EL (cell line): ENCODE measurements at regions not wholly inside any gene's neighbourhood (a gene's known extent, or its start where the extent isn't known, plus 50 kb on each side); places are given as distances from the start of the nearest gene placed in this dataset.
A peak's percentile ranks its signal among the peaks of the same experiment; 100 is the strongest.
"Not testable (repeated sequence)": the region's sequence is repeated elsewhere in the genome, so short reads cannot be mapped to it uniquely, and the experiment has no call there.

ENCODE experiments used
- DNase-seq: peaks from one replicate; pipeline ENCODE4 v3.0.0-alpha.2; 2016

GRCh38 chr1:38746941-38747600 lies 112.5 kb downstream of the RRAGC start:
- DNase-seq, result no peak

GRCh38 chr1:38746402-38746935 lies 113.1 kb downstream of the RRAGC start:
- DNase-seq, result no peak

GRCh38 chr1:38745476-38746401 lies 113.8 kb downstream of the RRAGC start:
- no peak for DNase-seq

DNA sequence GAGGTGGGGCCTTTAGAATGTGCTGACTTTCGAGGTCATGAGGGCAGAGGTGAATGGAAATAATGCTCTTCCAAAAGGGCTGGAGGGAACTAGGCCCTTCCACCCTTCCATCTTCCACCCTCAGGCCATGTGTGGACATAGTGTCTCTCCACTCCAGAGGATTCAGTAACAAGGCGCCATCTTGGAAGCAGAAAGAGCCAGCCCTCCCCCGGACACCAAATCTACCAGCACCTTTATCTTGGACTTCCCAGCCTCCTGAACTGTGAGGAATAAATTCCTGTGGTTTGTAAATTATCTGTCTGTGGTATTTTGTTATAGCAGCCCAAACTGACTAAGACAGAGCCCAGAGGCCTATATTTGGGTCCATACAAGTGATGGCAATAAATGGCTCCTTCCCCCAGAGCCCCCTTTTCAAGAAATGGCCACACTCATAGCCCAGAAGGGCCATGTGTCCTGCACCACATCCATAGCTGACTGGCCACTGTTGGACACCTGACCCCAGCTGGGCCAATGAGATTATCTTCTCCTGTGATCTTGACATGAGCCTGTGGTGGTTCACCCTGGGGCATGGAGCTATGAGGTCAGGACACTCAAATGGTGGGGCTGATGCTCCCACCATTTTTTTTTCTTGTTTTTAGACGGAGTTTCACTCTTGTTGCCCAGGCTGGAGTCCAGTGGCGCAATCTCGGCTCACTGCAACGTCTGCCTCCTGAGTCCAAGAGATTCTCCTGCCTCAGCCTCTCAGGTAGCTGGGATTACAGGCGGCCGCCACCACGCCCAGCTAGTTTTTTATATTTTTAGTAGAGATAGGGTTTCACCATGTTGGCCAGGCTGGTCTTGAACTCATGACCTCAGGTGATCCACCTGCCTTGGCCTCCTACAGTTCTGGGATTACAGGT lies 114.9 kb downstream of the RRAGC start:
- DNase-seq, result no peak

DNA sequence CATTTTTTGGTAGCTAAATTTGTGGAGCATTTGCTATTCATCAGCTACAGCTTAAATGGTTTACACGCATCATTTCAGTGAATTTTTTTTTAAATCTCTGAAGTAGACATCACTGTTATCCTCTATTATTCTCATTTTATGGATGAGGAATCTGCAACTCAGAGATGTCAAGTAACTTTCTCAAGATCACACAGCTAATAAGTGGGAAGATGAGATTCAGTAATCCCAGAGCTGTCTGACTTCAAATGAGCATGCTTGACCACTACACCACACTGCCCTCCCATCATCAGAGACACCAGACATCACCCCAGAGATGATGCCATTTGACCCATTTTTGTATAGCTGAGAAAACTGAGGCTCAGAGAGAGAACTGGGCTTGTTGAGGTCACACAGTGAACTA lies 116.4 kb downstream of the RRAGC start:
- DNase-seq, result no peak

GRCh38 chr1:38741341-38741740 lies 118.2 kb downstream of the RRAGC start:
- DNase-seq, result peak; percentile 58

- DNase-seq, result peak; percentile 64
These were observed 119.1 kb downstream of the RRAGC start for GRCh38 chr1:38740487-38740886.

GRCh38 chr1:38738207-38738606 lies 121.4 kb downstream of the RRAGC start:
- no peak for DNase-seq

DNA sequence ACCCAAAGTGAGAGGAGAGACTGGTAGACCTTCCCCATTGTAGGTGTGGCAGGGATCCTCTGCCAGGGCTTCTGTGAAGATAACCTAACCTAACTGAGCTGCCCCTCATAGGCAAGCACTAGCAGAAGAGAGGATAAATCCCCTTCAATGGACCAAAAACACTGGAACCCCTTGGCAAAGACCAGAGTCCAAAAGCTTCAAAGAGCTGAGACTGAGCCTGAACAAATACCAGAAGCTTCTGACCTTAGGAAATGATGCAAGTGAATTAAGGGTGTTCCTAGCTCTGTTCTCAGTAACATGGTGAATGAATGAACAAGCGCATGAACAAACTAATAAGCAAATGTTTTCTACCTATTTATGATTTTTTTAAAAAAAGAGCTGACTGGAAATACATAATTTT lies 123.2 kb downstream of the RRAGC start:
- DNase-seq, result no peak

- peak; percentile 96 for DNase-seq
These were observed 123.9 kb downstream of the RRAGC start for GRCh38 chr1:38735651-38736161.

DNA sequence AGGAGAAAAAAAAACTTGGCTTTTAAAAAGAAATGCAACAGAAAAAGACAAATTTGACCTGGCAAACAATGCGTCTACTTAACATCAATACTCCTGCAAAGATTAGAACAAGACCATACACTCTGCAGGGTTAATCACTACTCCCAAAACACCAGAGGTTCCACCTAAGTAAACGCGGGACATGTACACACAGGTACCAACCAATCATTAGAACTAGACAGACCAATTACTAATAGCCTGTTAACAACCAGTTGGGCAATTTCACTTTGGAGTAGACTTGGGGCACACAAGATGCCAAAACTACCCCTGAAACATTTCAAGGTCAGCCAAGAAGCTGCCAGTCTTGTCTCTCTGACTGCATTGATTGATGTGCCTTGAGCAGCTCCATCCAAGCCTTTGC lies 125.8 kb downstream of the RRAGC start:
- no peak for DNase-seq

DNA sequence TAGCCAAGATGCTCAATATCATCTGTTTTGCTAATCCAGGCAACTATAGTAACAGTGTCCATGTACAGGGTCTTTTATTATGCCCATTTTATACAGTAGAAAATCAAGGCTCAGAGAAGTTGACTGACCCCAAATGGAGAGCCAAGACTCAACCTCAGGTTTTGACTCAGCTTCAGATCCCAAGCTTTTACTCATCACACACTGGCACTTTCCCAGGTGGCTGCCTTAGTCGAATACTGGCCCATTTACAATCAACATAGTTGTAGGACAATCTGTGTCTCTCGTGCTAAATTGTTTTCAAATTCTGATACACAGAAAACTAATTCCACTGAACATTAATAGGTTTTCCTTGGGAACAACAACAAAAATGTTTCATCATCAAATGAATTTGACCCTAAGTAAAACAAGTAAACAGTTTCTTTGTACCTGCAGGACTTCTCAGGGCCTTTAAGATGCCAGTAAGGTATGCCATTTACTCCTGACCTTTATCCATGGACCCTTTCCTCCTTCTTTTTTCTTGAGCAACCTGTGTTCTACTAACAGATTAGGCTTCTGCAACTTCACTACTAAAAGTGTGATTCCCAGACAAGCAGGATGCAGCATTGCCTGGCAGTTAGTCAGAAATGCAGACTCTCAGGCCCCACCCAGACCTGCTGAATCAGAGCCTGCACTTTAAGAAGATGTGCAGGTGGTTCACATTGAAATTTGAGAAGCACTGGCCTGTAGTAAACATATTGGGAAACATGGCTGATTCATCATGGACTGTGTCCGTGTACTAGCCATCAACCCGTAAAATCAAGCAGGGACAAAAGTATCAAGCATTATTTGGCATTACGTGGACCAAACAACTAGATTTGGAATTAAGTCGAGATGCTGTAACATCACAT lies 128.8 kb downstream of the RRAGC start:
- peak; percentile 29 for DNase-seq

GRCh38 chr1:38728585-38728908 lies 131.0 kb downstream of the RRAGC start:
- DNase-seq, result no peak

- DNase-seq, result peak; percentile 91
These were observed 131.6 kb downstream of the RRAGC start for GRCh38 chr1:38727684-38728584.

GRCh38 chr1:38725321-38725961 lies 134.1 kb downstream of the RRAGC start:
- not testable (repeated sequence) for DNase-seq

- DNase-seq, result no peak
These were observed 135.1 kb downstream of the RRAGC start for GRCh38 chr1:38724160-38725131.

- no peak for DNase-seq
These were observed 137.8 kb downstream of the RRAGC start for GRCh38 chr1:38721816-38722215.

GRCh38 chr1:38719880-38720279 lies 139.7 kb downstream of the RRAGC start:
- no peak for DNase-seq

- no peak for DNase-seq
These were observed 141.5 kb downstream of the RRAGC start for GRCh38 chr1:38718031-38718430.
